ENCODE measurements at regions not wholly inside any gene's neighbourhood (a gene's known extent, or its start where the extent isn't known, plus 50 kb on each side); places are given as distances from the start of the nearest gene placed in this dataset.
"Not testable (repeated sequence)": the region's sequence is repeated elsewhere in the genome, so short reads cannot be mapped to it uniquely, and the experiment has no call there.

- not testable (repeated sequence) for DNase-seq (ENCODE audit: low read depth)
Measured at GRCh38 chr17:36695710-36696109, 94.3 kb downstream of the MRM1 start.

GRCh38 chr17:36696805-36697204, 95.4 kb downstream of the MRM1 start:
- no peak for DNase-seq (ENCODE audit: low read depth)

GRCh38 chr17:36697903-36698530, 96.6 kb downstream of the MRM1 start:
- no peak for DNase-seq (ENCODE audit: low read depth)

GRCh38 chr17:36701429-36702099, 100.2 kb downstream of the MRM1 start:
- no peak for DNase-seq (ENCODE audit: low read depth)

GRCh38 chr17:36702636-36703035, 101.3 kb downstream of the MRM1 start:
- DNase-seq (ENCODE audit: low read depth): no peak

- DNase-seq (ENCODE audit: low read depth): no peak
Measured at GRCh38 chr17:36703860-36704266, 102.5 kb downstream of the MRM1 start.

GRCh38 chr17:36705283-36705795, 104.0 kb downstream of the MRM1 start:
- DNase-seq (ENCODE audit: low read depth): no peak

- no peak for DNase-seq (ENCODE audit: low read depth)
Measured at GRCh38 chr17:36705874-36706731, 104.7 kb downstream of the MRM1 start.

- DNase-seq (ENCODE audit: low read depth): no peak
Measured at GRCh38 chr17:36707904-36708303, 106.5 kb downstream of the MRM1 start.

GRCh38 chr17:36714789-36715188, 113.4 kb downstream of the MRM1 start:
- no peak for DNase-seq (ENCODE audit: low read depth)

GRCh38 chr17:36715951-36716350, 114.6 kb downstream of the MRM1 start:
- no peak for DNase-seq (ENCODE audit: low read depth)

- no peak for DNase-seq (ENCODE audit: low read depth)
Measured at GRCh38 chr17:36717088-36717487, 115.7 kb downstream of the MRM1 start.

- no peak for DNase-seq (ENCODE audit: low read depth)
Measured at GRCh38 chr17:36720131-36720530, 118.7 kb downstream of the MRM1 start.

GRCh38 chr17:36721560-36722120, 120.3 kb downstream of the MRM1 start:
- no peak for DNase-seq (ENCODE audit: low read depth)

- no peak for DNase-seq (ENCODE audit: low read depth)
Measured at GRCh38 chr17:36722121-36722902, 120.9 kb downstream of the MRM1 start.

GRCh38 chr17:36722903-36723263, 121.5 kb downstream of the MRM1 start:
- DNase-seq (ENCODE audit: low read depth): no peak

GRCh38 chr17:36723459-36724025, 122.2 kb downstream of the MRM1 start:
- no peak for DNase-seq (ENCODE audit: low read depth)

- no peak for DNase-seq (ENCODE audit: low read depth)
Measured at GRCh38 chr17:36726199-36726598, 124.8 kb downstream of the MRM1 start.

GRCh38 chr17:36727052-36727451, 125.7 kb downstream of the MRM1 start:
- DNase-seq (ENCODE audit: low read depth): no peak

- DNase-seq (ENCODE audit: low read depth): no peak
Measured at GRCh38 chr17:36727577-36727976, 126.2 kb downstream of the MRM1 start.

Data from HS-27A (cell line).